IPS-NIHi7 (cell line): ENCODE measurements at regions not wholly inside any gene's neighbourhood (a gene's known extent, or its start where the extent isn't known, plus 50 kb on each side); places are given as distances from the start of the nearest gene placed in this dataset.

ENCODE experiments used
- DNase-seq: peaks from one replicate; pipeline ENCODE4 v3.0.0; 2012; ENCODE audit warnings: mixed read lengths; ENCODE audit errors: extremely low spot score

DNA sequence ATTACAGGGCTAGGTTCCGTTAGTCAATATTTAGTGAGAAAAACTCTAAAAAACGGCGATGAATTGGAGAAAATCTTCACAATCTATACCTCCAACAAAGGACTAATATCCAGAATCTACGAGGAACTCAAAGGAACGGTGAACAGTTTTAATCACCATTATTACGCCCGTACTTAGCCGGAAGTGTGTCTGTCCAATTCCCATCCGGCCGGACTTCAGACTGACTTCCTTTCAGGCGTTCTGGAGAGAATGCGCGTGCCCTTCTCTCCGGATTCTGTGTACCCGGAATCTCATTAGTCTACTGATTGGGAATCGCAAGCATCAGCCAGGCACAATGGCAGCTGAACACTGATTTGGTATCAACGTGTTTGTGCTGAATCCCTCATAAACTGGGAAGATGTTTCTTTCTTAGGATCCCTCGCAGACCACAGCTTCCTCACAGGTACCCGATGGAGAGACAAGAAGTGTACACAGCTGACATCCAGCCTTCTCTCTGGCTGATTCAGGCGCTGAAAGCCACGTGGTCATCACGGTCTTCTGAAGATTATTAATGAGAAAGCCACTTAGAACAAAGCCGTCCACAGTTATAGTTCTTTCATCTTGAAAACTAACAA is 239.9 kb downstream of the ZNF516 start:
- no peak for DNase-seq

DNA sequence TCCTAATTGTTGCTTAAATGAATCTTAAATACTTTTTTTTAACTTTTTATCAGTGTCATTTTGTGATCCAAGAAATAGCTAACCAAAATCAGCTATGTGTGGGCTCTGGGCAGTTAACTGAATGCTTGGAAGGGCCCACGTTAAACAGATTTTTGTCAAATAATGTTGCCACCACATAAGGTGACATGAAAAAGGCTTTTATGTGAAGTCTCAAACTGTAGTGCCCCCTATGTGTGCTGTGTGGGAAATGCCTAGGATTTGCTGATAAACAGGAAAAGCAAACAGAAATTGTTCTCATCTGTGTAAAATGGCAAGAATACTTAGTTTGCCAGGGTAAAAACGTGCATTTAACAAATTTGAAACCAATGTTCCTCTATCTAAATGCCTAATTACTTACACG is 242.2 kb downstream of the ZNF516 start:
- peak; percentile 35 for DNase-seq

DNA sequence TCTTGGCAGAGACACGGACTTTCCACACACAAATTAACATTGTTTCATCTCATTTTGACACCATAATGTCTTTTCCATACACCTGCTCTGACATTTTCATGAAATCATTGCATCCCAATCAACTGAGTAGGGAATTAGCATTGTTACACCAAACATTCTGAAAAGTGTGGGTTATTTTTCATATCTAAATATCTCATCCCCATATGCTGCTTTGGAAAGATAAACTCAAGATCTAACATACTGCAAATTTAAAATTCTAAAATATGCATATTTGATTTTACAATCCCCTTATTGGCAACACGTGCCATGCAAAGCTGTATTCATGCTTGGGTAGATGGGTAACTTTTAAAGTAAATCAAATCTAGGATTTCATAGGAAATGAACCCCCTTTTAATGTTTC is 242.9 kb downstream of the ZNF516 start:
- DNase-seq = no peak

DNA sequence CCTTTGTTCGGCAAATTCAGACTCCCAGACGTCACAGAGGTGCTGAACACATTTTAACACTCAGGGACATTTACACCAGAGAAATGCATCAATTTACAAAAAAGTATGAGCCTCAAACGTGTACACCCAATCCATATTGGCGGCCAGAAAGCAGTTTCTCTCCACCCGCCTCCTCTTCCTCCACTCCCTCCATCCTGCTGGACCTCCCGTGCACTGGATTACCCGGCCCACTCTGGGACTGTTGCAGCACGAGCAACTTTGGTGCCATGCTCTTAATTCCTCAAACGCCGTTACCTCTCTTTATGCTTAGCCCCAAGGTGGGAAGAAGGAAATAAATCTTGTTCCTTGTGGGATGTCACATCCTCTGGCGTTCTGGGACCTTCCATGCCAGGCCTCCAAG is 243.4 kb downstream of the ZNF516 start:
- DNase-seq = no peak

DNA sequence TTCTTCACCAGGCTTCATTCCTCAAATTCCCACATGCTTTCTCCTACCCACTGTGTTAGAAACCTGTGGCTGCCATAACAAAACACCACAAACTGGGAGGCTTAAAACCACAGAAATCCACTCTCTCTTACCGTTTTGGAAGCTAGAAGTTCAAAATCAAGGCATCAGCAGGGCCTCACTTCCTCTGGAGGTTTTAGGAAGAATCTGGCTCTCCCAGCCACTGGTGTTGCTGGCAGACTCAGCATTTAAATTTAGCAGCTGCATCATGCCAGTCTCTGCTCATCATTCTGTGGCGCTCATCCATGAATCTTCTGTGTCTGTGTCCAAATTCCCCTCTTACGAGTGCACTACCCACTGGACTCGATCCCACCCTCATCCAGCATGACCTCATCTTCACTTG is 248.5 kb downstream of the ZNF516 start:
- DNase-seq = no peak

DNA sequence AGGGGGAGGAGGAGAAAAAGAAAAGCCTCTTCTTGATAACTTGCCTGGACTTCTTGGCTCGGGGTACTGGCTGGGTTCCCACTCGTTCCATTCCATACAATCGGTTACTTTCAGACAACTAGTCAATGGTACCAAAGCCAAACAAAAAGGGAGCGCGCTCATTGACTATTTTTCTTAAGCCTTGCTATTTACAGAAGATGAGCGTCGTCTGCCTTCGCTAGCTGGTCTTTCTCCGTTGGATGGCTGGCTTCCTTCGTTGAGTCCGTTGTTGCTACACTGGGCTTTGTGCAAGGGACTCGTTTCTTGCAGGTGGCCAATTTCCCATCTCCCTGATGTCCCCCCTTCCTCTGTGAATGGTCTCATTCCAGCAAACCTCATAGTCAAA is 260.4 kb downstream of the ZNF516 start:
- no peak for DNase-seq

DNA sequence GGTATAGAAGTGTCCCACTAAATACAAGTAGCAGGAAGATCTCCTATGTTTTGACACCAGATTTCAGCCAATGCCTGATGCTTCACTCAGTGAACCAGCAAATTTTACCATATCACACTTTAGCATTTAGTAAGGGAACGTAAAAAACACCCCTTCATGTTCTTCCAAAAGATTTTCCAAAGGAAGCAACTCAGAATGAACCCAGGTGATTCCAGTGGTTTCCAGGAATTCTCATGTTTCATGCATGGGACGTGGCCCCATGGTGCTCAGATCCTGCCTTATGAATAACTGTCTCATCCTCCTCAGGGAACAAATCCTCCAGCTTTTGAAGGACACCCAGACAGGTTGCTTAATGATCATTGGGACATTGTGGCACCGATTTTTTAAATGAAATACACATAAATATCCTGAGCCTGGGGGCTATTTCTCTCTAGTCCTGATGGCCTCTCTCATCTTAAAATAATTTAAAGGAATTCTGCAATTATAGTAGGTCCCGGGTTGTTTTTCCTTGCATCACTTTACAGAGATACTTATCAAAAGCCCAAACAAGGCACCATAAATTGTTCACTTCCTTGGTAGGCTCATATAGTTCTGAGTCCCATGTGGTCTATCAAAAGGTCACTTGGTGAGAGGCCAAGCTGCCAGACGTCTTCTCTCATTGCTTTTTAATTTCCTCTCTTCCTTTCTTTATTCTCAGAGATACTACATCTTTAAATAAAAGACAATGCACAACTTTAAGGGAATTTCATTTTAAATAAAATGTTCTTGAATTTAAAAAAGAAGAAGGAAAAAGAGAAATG is 261.0 kb downstream of the ZNF516 start:
- no peak for DNase-seq

DNA sequence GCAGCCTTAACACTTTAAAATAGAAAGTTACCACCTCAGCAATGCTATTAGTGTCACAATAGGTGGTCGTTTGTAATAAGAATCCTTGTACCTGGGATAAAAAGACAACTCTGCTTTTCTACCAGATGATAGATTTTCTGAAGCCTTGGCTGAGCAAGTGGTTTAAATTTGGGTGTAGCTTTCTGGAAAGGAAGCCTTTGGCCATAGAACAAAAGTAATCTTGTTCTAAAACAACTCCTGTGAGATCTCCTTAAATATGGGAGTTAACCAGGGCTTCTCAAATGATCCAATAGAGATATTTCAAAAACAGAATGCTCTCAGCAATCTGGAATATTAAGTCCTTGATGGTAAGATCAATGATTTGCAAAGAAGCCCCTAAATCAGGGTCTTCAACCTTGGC is 261.6 kb downstream of the ZNF516 start:
- no peak for DNase-seq

DNA sequence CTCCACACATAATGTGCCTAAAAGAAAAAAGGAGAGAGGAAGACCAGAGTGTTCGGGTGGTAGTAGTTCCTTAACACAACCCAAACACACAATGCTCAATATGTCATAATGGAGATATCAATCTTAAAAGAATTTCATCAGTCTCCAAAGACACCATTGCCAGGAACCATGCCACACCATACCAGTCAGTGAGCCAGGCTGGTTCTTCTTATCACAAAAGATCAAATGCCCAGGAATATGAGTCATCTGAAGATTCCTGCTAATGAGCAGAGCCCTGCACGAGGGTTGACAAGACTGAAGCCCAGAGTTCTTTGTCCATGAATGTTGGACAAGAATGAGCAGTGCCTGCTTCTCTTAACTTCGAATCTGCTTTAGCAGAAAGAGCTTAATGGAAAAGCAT is 262.3 kb downstream of the ZNF516 start:
- no peak for DNase-seq

DNA sequence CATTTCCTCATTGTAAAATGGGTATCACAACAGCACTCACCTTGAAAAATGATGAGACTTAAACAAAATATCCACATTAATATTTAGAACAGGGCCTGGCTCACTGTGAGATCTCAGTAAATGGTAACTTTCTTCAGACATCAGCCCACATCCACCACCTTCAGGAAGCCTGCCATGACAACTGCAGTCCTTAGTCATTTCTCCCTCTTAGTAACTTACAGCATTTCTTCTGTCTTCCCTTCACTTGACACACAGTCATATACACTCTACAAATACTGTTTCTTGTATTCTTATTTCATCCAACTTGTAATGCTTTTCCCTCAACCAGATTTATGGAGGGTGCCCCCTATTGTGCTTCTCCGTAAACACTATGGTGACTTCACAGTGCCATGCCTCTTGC is 263.0 kb downstream of the ZNF516 start:
- DNase-seq = no peak

DNA sequence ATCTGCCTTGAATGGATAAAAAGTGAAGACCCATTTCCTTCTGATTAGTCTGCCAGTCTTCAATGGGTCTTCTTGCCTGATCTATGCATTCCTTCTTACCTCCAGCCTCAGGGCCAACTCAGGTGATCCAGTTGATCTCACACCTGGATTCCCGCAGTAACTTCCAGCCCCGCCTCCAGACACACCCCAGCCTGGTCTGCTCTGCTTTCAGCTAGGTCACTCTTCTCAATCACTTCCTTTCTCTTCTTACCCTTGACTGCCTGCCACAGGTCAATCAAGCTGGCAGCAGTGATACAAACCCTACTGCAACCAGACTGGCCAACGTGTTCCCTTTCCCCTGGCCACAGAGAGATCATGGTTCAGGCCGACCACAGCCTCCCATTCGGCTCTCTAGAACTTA is 263.6 kb downstream of the ZNF516 start:
- peak; percentile 24 for DNase-seq

DNA sequence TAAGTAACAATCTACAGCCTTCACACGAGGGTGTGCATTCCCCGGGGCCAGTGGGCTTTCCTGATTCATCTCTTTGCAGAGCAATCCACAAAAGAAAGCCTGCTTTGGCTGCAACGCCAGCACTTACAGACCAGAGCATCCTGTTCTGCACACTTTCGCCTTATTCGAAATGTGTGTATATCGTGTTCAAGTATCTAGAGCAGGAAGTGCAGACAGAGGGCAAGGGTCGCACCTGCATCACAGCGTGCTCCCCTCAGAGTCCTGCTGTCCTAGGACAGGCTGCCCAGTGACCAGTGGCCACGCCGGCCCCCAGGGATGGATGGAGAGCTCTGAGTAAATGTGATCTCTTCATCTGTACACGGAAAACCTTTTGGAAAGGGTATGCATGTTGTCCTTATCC is 264.3 kb downstream of the ZNF516 start:
- no peak for DNase-seq

DNA sequence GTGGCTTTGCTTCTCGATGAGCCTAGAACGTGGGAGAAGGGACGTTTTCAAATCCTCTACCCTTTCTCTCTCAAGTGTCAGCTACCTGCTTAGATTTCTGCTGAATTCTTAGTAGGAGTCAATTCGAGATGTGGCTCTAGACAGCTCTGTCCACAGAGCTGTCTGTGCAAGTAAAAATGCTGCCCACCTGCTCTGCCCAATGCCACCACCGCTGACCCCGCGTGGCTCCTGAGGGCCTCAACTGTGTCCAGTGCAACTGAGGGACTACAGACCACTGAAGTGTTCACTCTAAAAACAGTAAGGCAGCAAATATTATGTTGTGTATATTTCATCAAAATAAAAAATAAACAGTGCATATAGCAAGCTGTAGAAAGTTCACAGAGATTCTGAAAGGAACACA is 266.3 kb downstream of the ZNF516 start:
- no peak for DNase-seq

DNA sequence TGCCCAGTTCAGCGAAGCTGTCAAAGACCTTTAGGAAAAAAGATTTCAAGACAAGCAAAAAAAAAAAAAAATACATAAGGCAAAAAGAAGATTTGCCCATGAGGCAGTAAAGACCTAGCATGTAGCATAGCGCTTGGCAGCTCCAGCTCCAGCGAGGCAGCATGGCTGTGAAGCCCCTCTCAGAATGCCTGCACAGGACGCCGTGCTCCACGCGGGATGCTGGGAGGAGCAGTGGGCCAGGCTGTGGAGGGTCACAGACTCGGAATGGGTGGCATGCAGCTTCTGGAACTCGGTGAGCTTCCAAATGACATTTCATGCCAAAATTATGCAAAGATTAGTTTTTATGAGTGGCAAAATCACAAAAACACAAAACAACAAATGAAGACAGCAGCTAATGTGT is 267.3 kb downstream of the ZNF516 start:
- DNase-seq = no peak

DNA sequence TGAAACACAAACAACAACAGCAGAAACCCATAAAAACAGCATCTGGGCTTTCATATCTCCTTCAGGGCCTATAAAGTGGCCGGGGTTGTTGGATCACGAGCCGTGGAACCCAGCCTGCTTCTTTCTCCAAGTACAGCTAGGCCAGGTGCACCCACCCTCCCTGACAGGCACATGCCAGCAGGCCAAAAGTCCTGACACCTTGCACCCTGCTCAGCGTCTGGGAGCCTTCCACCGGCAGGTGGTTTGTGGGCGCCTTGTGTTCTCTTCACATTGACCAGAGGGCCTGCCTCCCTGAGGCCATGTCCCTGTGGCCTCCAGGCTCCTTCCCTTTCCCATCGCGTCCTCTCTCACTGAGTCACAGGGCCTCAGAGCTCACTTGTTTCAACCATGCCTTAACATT is 271.6 kb downstream of the ZNF516 start:
- DNase-seq = no peak

DNA sequence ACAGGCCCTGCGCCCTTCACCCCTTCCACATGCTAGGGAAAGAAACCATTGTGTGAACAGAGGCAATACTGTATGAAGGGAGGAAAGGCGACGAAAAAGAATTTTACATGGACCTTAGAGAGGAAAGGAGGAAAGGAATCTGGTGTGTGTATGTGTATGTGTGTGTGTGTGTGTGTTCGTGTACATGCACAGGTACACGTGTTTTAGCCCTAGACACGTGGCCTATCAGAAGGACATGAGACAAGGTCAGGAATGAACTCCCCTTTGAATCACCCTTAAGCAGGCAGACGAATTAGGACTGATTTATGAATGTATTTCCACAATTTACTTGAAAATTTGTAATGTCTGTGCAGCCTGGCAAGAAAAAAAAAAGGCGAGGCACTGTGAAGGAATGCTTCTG is 276.0 kb downstream of the ZNF516 start:
- DNase-seq = no peak

DNA sequence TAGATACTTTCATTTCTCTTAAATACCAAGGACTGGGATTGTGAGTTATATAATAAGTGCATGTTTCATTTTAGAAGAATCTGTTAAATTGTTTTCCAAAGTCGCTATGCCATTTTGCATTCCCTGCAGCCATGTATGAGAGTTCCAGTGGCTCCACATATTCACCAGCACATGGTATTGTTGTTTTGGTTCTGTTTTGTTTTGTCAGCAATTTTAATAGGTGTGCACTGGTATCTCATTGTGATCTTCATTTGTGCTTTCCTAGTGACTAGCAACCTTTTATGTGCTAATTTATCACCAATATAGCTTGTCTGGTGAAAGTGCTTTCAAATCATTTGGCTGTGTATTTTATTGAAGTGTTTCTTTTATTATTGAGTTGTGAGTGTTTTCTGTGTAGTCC is 278.9 kb downstream of the ZNF516 start:
- no peak for DNase-seq

DNA sequence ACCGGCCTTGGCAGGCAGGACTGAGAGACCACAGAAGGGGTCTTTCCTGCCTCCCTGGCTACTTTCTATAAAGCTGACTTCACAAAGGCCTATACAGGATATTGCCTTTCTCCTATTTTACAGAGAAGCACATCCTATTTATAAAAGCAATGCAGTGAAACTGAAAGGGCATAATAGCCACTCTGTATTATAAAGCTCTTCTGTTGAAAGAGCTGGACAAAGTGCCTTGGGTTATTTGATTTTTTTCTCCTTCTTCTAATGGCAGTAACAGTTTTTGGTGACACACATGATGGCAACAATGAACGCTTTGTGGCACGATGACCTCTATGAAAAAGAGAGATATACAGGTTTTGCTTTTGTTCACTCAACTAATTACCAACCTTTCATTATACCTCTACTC is 281.1 kb downstream of the ZNF516 start:
- no peak for DNase-seq

DNA sequence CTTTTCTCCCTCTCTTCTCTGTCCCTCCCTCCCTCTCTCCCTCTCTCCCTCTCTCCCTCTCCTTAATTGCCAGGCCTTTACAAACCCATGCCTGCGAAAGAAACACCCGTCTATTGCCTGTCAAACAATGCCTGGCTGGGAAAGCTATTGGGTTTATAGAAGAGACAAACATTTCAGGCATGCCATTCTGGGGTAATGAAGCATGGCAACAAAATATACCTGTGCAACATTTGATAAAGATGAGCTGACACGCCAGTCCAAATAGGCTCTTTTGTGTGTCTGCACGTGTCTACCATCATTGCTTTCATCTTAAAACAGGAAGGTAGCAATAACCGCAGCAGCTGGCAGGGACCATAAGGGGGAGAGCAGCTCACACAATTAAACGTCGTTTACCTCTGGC is 282.1 kb downstream of the ZNF516 start:
- no peak for DNase-seq

DNA sequence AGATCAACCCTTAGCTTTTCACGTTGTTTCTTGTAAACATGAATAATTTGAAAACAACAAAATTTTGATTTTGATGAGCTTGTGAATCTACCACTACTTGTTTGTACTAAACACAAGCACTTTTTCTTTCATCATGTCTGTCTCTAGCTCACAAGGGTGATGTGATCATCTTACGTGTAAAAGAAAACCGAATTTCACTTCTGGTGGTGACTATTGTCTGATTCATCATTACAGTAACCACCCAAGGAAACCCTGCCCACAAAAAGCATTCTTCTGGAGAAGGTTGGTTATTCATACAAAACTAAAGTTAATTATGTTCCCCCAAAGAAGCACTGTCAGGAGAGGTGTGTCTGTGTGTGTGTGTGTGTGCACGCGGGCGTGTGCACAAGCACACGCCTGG is 285.4 kb downstream of the ZNF516 start:
- DNase-seq = no peak

DNA sequence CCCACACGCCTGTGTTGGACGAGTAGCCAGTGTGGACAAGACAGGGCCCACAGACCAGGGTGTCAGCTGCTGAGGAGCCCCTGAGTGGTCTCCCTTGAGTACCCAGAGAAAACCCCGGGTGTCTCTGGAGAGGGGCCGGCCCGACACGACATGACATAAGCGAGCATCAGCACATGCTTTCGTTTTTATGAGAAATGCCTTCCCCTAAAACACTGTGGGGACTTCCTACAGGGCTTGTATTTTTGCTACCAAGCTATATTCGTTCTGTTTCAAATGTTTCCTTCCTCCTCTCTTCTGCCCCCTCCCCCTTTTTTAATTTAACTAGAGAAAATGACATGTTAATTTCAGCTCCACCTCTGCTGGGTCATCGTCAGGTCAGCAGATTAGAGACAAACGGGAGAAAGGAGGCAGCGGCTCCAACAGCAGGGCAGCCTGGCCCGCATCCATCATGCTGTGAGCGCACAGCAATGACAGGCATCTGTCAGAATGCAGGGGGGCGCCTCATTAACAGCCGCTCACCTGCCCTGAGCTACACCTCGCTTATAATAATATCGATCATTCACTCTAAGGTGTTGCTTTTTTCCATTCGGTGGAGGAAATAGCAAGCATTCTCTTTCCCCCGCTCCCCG is 286.2 kb downstream of the ZNF516 start:
- peak; percentile 35 for DNase-seq

DNA sequence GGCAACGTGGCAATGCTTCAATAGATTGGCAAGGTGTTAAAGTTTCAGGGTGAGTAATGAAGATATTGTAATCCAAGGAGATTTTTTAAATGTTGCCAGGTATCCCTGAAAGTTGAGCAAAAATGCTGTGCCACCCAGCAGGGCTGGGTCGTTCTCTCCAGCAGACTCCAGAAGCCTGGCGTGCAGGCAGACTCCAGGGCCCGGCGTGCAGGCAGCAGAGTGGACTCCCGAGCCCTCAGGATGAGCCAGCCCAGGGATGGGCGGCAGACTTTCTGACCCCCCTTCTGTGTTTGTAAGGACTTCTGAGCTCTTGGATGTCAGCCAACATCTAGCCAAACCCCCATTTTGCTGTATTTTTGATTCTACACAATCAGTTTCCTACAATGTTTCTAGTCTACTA is 289.1 kb downstream of the ZNF516 start:
- no peak for DNase-seq

DNA sequence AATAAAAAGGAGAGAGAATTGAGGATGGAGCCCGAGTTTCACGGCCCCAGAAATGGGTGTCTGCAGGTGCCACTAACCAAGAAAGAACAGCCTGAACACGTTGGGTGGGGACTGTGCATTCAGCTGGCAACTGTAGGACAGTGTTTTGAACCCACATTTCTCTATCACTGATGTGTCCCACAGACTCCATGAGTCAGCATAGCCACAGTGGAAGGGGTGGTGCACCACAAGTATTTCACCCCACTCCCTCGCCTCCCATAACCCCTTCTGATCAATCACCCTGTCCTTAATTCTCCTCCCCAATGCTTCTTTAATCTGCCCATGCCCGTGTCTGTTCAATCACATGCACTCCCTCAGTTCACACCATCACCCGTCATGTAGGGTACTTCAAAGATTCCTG is 291.5 kb downstream of the ZNF516 start:
- no peak for DNase-seq
